Mucosa of gallbladder (tissue), 1 donor: ENCODE measurements at regions not wholly inside any gene's neighbourhood (a gene's known extent, or its start where the extent isn't known, plus 50 kb on each side); places are given as distances from the start of the nearest gene placed in this dataset.
"Not testable (repeated sequence)": the region's sequence is repeated elsewhere in the genome, so short reads cannot be mapped to it uniquely, and the experiment has no call there.

Experiments used
- DNase-seq: peaks from one replicate; pipeline ENCODE4 v3.0.0-alpha.2; 2020; ENCODE audit warnings: low spot score
- donor health status: DM: no; HTN: no; CAD: no.

GRCh38 chr2:122070241-122070731 lies 314.8 kb downstream of the TSN start:
- no peak for DNase-seq

GRCh38 chr2:122072666-122073065 lies 317.2 kb downstream of the TSN start:
- no peak for DNase-seq

- DNase-seq, result no peak
Measured at GRCh38 chr2:122074201-122074600, 318.8 kb downstream of the TSN start.

- DNase-seq, result no peak
Measured at GRCh38 chr2:122075381-122075780, 319.9 kb downstream of the TSN start.

DNA sequence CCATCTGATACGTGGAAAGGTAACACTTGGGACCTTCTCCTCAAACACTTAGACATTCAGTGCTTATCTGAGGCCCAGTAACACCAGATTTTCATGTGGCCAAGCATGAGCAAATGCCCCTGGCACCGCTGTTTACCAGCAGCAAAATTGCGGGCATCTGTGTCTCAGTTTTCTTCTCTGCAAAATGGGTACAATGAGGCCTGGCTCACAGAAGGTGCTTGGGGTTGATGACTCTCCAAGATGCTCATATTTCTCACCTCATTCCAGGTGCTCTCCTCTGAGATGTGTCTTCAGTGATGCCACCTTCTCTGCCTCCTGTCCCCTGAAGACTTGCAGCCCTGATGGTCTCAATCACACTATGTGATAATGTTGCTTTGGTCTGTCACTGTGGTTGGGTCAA lies 321.7 kb downstream of the TSN start:
- no peak for DNase-seq

DNA sequence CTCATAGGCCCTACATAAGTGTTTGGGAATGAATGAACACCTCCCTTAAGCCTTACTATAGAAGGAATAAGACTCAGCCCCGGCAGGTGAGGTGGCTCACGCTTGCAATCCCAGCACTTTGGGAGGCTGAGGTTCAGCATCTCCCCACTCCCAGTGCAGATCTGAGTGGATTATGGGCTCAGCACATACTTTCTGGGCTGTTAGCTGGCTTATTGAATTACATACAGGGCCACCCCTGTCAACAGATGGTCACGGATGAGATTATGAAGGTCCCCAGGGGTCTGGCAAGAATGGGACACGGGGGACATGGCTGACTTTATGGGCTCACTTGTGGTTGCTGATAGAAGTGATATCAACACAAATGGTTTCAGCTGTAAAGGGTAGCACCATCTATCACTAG lies 322.3 kb downstream of the TSN start:
- DNase-seq, result no peak

- no peak for DNase-seq
Measured at GRCh38 chr2:122078451-122078850, 323.0 kb downstream of the TSN start.

- no peak for DNase-seq
Measured at GRCh38 chr2:122079844-122080243, 324.4 kb downstream of the TSN start.

GRCh38 chr2:122080316-122080715 lies 324.9 kb downstream of the TSN start:
- DNase-seq, result no peak

DNA sequence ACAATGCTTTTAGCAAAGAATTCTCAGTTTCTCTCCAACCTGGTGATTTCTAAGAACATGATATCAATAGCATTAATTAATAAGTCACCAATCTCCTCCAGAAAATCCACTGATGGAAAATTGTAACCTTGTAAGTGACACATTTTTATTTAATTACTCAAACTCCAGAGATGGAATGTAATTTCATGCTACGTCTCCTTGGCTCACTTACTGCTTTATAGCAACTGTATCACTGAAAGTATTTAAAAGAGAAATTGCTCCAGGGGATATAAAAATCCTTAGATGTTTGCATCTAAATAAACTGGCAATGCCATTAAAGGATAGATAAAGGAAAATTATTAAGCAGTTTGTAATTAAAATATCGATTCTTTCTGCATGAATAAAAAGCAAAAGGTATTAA lies 325.4 kb downstream of the TSN start:
- no peak for DNase-seq

DNA sequence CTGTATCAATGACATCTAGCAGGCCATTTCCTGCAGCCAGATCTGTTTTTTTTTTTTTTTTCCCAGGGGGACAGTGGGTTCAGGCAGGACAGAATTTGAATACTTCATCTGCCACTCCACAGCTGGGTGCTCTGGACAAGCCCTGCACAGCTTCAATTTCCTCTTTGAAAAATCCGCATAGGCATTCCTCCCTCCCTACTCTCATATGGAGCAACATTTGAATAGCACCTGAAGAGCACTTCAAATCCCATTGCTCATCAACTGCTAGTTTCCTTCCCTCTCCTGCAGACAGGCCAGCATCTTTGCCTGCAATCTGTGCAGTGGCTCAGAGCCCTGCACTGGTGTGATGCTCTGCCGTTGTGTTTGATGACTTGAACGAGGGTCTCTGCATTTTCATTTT lies 326.3 kb downstream of the TSN start:
- no peak for DNase-seq

DNA sequence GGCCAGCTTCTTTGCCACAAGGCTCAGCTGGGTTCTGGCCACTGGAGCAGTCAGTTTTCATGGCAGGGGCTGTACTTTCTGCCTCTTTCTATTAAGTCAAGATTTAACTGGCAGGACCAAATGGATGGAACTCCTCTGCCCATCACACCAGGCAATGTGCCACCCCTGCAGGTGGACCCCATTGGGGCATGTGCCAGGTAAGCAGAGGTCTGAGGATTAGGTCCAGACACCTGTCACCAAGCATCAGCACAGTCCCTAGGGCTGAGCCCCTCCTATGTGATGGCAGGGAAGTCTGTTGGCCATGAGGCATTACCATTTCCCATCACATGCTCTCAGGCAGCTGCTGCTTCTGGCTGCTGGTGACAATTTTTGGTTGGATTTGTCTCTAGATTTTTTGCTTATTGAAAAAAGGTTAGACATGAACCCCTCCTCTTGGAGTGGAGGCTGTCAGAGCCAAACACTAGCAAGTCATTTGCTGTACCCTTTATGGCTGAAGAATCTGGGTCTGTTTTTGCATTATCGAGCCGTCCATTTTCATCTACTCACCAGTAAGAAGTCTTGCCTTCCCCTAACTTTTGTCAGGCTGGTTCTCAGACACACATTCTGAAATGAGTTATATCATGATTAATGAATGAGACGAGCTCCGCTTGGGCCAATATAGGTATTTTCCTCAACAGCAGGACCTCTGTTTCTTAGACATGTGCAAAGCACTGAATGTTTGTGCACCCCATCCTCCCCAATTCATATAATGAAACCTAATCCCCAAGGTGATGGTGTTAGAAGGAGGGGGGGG lies 328.0 kb downstream of the TSN start:
- no peak for DNase-seq

GRCh38 chr2:122085672-122086071 lies 330.2 kb downstream of the TSN start:
- not testable (repeated sequence) for DNase-seq

DNA sequence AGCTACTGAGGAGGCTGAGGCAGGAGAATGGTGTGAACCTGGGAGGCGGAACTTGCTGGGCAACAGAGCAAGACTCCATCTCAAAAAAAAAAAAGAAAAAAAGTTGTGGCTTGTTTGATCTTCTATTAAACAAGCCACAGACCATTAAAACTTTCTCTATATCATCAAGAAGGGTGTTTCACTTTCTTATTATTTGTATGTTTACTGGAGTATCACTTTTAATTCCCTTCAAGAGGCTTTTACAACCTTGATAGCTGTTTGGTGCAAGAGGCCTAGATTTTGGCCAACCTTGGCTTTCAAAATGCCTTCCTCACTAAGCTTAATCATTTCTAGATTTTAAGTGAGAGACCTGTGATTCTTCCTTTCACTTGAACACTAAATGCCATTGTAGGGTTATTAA lies 339.1 kb downstream of the TSN start:
- no peak for DNase-seq

DNA sequence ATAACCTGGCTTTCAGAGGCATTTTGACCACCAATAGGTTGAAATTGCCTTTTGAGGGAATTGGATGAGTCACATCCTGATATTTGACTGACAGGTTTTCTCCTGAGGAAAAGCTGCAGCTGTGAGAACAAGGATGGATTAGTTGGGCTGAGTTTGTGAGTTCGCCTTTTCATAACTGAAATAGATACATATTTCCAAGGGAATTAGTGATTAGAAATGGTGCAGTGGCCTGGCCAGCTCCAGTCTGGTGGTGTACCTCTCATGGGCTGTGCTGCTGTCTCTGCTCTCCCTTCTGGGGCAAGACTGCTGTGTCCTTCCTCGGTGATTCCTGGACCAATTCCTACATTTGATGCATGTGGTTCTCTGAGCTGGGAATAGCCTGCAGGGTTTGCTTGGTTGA lies 341.3 kb downstream of the TSN start:
- DNase-seq, result no peak

DNA sequence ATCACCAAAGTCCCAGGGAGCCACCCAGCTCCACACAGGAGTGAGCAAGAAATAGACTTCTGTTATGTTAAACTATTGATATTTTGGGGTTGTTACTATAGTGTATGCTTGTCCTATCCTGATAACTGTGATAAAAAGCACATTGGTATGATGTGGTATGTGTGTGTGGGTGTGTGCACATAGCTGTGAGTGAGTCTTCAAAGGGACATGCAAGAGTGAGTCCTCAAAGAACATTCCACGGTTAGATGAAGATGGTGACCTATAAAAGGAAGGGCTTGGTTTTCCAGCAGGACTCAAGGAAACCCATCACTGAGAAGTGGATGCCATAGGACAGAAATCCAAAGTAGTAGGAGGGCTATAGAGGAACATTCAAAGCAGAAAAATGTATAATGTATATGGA lies 342.9 kb downstream of the TSN start:
- no peak for DNase-seq

- no peak for DNase-seq
Measured at GRCh38 chr2:122100346-122100745, 344.9 kb downstream of the TSN start.

- no peak for DNase-seq
Measured at GRCh38 chr2:122100756-122101155, 345.3 kb downstream of the TSN start.

GRCh38 chr2:122101319-122101718 lies 345.9 kb downstream of the TSN start:
- no peak for DNase-seq

GRCh38 chr2:122105171-122105876 lies 349.9 kb downstream of the TSN start:
- no peak for DNase-seq

DNA sequence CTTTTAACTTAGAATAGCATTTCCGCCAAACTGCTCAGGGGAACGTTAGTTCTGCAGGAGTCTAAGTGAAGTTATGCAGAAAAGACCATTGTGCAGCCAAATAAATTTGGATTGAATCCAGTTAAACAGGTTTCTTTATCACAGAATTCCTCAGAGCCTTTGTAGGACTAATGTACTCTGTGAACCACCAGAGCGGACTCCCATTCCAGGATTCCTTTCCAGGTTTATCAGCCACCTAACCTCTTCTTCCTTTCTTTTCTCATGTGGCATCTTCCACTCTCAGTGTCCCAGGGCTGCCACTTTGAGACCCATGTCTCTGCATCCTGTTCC lies 350.4 kb downstream of the TSN start:
- DNase-seq, result no peak

GRCh38 chr2:122108186-122108585 lies 352.7 kb downstream of the TSN start:
- no peak for DNase-seq

DNA sequence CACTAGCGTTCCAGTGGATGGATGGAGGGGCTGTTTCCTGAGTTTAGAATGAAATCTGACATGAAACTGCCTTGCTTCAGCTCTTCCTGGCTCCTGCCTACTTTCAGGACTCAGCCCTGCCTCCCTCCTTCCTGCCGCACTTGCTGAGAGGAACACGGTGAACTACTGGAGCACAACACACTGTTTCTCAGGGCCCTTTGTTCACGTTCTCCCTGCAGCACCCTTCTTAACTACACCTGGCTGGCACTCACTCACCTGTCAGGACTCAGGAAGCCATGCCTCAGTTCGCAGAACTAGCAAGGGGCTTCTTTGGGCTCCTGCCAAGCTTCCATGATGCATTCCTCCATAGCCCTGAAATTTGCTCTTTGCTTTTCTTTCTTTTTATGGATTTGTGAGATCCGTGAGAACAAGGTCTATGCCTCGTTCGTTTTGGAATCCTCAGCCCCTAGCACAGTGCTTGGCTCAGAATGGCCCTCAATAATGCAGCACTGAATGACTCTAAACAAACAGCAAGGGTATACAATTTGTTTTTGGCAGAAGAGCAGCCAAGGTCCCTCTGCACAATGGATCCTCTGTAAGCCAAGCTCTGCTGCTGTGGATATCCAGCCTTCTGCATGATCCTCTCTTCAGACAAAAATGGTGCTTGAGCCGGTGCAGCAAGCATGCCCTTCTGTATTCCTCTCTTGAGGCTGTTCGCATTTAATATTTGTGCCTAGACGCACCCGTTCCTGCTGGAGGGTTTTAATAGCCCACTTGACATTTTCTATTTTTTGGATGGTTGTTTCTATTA lies 357.0 kb downstream of the TSN start:
- DNase-seq, result no peak
